NB4 (cell line): ENCODE measurements at regions not wholly inside any gene's neighbourhood (a gene's known extent, or its start where the extent isn't known, plus 50 kb on each side); places are given as distances from the start of the nearest gene placed in this dataset.

Experiments
- DNase-seq: peaks from one replicate; pipeline ENCODE4 v3.0.0; 2010; ENCODE audit warnings: low read depth
- H3K4me3 ChIP-seq: one replicate; pipeline ENCODE4 v1.5.1; 2011; ENCODE audit warnings: mild to moderate bottlenecking, low read depth, low read length, moderate library complexity
- MYC ChIP-seq: IDR thresholded peaks from 2 replicates; pipeline ENCODE4 v1.6.1; 2011; ENCODE audit warnings: low read depth, low read length
- POLR2A ChIP-seq: IDR thresholded peaks from 2 replicates; pipeline ENCODE4 v1.6.1; 2011; ENCODE audit warnings: mild to moderate bottlenecking; ENCODE audit not compliant: insufficient read length; ENCODE audit errors: extremely low read depth
- TF ChIP-seq, protein P1 (sequence below): IDR thresholded peaks from one replicate; pipeline ENCODE4 v1.5.1; 2012; ENCODE audit warnings: low read depth, low read length
- TF ChIP-seq, protein P2 (sequence below): IDR thresholded peaks from 2 replicates; pipeline ENCODE4 v1.6.1; 2011; ENCODE audit warnings: low read depth, low read length

DNA sequence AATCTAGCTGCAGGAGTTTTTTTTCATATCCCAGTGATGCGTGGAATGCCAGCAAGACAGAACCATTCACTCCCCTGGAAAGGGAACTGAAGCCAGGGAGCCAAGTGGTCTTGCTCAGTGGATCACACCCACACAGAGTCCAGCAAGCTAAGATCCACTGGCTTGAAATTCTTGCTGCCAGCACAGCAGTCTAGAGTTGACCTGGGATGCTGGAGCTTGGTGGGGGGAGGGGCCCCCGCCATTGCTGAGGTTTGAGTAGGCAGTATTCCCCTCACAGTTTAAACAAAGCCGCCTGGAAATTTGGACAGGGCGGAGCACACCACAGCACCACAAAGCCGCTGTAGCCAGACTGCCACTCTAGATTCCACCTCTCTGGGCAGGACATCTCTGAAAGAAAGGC is 86.9 kb upstream of the STXBP6 start:
- DNase-seq = no peak
- TF ChIP-seq POLR2A (no peak), MYC (no peak)
- TF ChIP-seq, protein P1, sequence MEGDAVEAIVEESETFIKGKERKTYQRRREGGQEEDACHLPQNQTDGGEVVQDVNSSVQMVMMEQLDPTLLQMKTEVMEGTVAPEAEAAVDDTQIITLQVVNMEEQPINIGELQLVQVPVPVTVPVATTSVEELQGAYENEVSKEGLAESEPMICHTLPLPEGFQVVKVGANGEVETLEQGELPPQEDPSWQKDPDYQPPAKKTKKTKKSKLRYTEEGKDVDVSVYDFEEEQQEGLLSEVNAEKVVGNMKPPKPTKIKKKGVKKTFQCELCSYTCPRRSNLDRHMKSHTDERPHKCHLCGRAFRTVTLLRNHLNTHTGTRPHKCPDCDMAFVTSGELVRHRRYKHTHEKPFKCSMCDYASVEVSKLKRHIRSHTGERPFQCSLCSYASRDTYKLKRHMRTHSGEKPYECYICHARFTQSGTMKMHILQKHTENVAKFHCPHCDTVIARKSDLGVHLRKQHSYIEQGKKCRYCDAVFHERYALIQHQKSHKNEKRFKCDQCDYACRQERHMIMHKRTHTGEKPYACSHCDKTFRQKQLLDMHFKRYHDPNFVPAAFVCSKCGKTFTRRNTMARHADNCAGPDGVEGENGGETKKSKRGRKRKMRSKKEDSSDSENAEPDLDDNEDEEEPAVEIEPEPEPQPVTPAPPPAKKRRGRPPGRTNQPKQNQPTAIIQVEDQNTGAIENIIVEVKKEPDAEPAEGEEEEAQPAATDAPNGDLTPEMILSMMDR = no peak
- TF ChIP-seq, protein P2, sequence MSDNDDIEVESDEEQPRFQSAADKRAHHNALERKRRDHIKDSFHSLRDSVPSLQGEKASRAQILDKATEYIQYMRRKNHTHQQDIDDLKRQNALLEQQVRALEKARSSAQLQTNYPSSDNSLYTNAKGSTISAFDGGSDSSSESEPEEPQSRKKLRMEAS = no peak

DNA sequence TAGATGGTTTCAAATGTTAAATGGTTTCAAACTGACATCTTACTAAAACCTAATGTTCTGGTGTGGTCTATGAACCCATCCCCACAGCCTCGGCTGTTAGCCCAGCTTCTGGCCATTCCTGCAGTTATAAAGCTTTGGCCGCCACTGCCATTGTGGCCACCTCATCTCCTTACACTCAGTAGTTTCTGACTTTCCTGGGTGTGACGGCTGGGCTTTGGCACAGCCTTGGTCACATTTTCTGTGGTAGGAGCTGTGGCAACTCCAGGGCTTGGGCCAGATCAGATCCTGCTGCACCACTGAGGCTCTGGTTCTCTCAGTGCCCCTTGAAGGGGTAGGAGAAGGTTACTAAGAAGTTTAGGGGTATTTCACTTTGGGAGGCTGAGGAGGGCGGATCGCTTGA is 84.2 kb upstream of the STXBP6 start:
- TF ChIP-seq MYC = no peak
- TF ChIP-seq, protein P1 = no peak
- no peak for TF ChIP-seq POLR2A
- TF ChIP-seq, protein P2 = no peak
- DNase-seq = no peak
- no peak overlapping the region for H3K4me3 ChIP-seq

More for the DNA sequence above, 86.9 kb upstream of the STXBP6 start:
- no peak overlapping the region for H3K4me3 ChIP-seq

DNA sequence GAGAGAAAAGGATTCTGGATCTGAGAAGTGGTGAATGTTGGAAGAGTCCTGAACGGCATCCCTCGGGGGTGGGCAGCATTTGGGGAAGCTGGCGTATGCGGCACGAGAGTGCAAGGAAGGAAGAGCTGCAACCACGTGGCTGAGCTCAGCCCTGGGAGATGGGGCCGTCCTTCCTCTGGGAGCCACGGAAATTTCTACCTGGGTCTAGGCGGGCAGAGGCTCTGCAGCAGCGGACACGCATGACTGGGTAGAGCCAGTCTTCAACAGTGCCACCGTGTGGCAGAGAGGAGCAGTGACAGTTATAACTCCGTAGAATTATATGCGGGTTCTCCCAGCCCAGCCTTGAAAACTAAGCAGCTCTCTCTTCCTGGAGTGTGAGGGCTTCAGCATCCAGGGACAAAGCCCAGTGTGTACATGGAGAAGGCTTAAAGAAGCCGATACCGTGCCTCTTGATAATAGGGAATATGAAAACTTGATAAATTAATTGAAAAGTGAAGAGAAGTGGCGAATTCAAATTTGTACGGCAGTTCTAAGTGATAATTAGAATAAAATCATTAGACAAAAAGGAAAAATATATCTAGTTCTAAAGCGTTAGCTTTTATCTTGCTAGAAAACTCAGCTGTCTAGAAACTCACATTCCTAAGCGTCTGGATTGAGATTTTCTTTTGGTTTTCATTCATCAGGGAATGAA is 82.9 kb upstream of the STXBP6 start:
- TF ChIP-seq POLR2A (no peak), MYC (no peak)
- TF ChIP-seq, protein P1 = peak; percentile 60
- TF ChIP-seq, protein P2 = peak; percentile 18; the same call in 1 of the 2 replicates
- DNase-seq = peak; percentile 52
- H3K4me3 ChIP-seq = no peak overlapping the region

DNA sequence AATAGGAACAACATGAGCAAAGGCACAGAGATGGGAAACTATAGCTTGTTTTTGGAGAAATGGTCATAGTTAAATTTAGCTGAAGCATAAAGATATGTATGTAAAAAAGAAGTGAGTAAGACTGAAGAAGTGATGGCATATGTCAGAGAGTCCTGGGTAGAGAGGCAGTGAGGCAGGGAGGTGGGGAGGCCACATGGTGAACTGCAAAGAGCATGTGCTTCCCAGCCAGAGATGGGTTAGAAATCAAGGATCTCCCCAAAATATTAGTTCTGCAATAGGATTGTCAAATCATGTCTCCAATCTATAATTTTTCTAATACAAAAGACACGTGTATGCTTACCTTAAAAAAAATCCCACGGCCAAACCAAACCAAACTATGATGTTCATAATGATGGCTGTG is 82.1 kb upstream of the STXBP6 start:
- DNase-seq = no peak
- no peak overlapping the region for H3K4me3 ChIP-seq
- no peak for TF ChIP-seq MYC
- TF ChIP-seq POLR2A = no peak
- TF ChIP-seq, protein P2 = no peak
- TF ChIP-seq, protein P1 = no peak

DNA sequence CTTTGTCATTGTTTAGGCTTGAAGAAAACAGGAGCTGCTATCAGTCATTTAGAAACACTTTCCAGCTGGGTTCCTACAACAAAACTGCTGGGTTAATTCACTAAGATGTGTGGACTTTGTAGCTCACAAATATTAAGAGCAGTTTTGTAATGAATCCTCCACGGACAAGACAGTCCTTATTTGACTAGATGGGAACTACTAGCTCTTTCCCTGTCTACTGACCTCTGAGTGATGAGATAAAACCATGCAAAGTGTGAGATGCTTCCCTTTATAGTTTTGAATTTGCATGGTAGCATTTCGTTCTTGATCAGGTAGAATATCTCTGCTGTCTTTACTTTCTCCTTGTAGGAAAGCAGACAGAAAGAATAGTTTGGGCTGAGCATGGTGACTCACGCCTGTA is 72.9 kb upstream of the STXBP6 start:
- DNase-seq = no peak
- no peak for TF ChIP-seq POLR2A
- no peak overlapping the region for H3K4me3 ChIP-seq

DNA sequence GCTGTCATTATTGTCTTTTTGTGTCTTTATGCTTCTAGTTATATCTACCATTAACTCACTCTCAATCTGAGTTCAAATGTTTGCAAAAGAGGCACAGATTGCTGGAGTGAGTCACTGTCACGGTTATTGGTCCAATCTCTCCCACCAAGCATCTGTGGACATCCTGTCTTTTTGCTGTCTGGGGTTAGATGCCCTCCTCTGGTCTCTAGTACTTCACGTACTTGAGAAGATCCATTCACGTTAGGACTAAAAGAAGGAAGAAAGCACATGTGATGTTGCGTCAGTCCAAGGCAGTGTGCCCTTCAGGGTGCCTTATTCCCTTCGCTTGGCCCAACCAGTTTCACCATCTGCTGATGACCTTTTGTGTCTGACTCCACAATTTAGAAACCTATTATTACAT is 72.3 kb upstream of the STXBP6 start:
- TF ChIP-seq, protein P2 = no peak
- TF ChIP-seq, protein P1 = no peak
- TF ChIP-seq MYC (no peak), POLR2A (no peak)
- no peak overlapping the region for H3K4me3 ChIP-seq
- no peak for DNase-seq
